IMR-90 (cell line): ENCODE measurements at regions not wholly inside any gene's neighbourhood (a gene's known extent, or its start where the extent isn't known, plus 50 kb on each side); places are given as distances from the start of the nearest gene placed in this dataset.

ENCODE experiments used
- ATAC-seq: fragments of 200-7000 bp; cut with Tn5 transposase; 2 replicates; pipeline ENCODE4 v1.9.1; 2020; ENCODE audit warnings: low read depth, mild to moderate bottlenecking, moderate library complexity
- BruUV-seq: library from RNA; stranded (reverse); fragments of 400-500 nt; replicated peaks from 2 replicates; lab custom pipeline; 2021; lab: Mats Ljungman, UMichigan
- CTCF ChIA-PET: fragments of 300-600 bp; formaldehyde crosslinking; extraction: SDS; loops from one replicate; lab custom pipeline; 2021; ENCODE audit warnings: antibody characterized with exemption; lab: Yijun Ruan, JAX
- POLR2A ChIA-PET: fragments of 300-600 bp; sonication (Branson Sonifier 250); formaldehyde crosslinking; loops from one replicate; lab custom pipeline; 2022; ENCODE audit warnings: antibody characterized with exemption; ENCODE audit not compliant: unreplicated experiment; lab: Charles Lee
- DNase-seq: peaks from one replicate; pipeline ENCODE4 v3.0.0; 2013
- H2AFZ ChIP-seq: replicated peaks from 2 replicates; pipeline ENCODE3; 2013; ENCODE audit warnings: low read length, mild to moderate bottlenecking; ENCODE audit not compliant: poor library complexity
- H2AK5ac ChIP-seq: 2 replicates; pipeline ENCODE4 v1.6.1; 2013; ENCODE audit warnings: low read depth, low read length, inconsistent platforms
- H2AK9ac ChIP-seq: replicated peaks from 2 replicates; pipeline ENCODE3; 2013; ENCODE audit warnings: mild to moderate bottlenecking, low read depth, low read length, moderate library complexity; ENCODE audit not compliant: poor library complexity
- H2BK120ac ChIP-seq: 2 replicates; pipeline ENCODE4 v1.6.1; 2013; ENCODE audit warnings: low read depth, low read length, inconsistent platforms
- H2BK15ac ChIP-seq: 3 replicates; pipeline ENCODE4 v1.6.1; 2013; ENCODE audit warnings: low read depth, low read length, inconsistent platforms
- H2BK20ac ChIP-seq: 2 replicates; pipeline ENCODE4 v1.6.1; 2013; ENCODE audit warnings: low read depth, mild to moderate bottlenecking, inconsistent platforms, low read length, moderate library complexity
- H2BK5ac ChIP-seq: 2 replicates; pipeline ENCODE4 v1.6.1; 2013; ENCODE audit warnings: mild to moderate bottlenecking, low read depth, low read length, inconsistent platforms; ENCODE audit not compliant: poor library complexity, severe bottlenecking
- H3K14ac ChIP-seq: replicated peaks from 2 replicates; pipeline ENCODE4 v1.6.1; 2013; ENCODE audit warnings: low read depth, low read length, inconsistent platforms
- H3K18ac ChIP-seq: 2 replicates; pipeline ENCODE4 v1.6.1; 2013; ENCODE audit warnings: low read depth, low read length, control low read depth
- H3K23ac ChIP-seq: 2 replicates; pipeline ENCODE4 v1.6.1; 2013; ENCODE audit warnings: low read depth, low read length, inconsistent platforms
- H3K27ac ChIP-seq: 2 replicates; pipeline ENCODE4 v1.5.1; 2013; ENCODE audit warnings: mild to moderate bottlenecking, control low read depth, low read length; ENCODE audit not compliant: insufficient read depth
- H3K27me3 ChIP-seq: 2 replicates; pipeline ENCODE4 v1.6.1; 2013; ENCODE audit warnings: low read length; ENCODE audit not compliant: control insufficient read depth, insufficient read depth
- H3K36me3 ChIP-seq: 2 replicates; pipeline ENCODE4 v1.6.1; 2013; ENCODE audit warnings: low read length, mixed read lengths; ENCODE audit not compliant: control insufficient read depth, insufficient read depth
- H3K4ac ChIP-seq: 2 replicates; pipeline ENCODE4 v1.6.1; 2013; ENCODE audit warnings: low read depth, low read length, inconsistent platforms
- H3K4me1 ChIP-seq: 2 replicates; pipeline ENCODE4 v1.6.1; 2013; ENCODE audit warnings: low read length, mixed read lengths; ENCODE audit not compliant: control insufficient read depth, insufficient read depth
- H3K4me2 ChIP-seq: 2 replicates; pipeline ENCODE4 v1.6.1; 2013; ENCODE audit warnings: low read depth, mild to moderate bottlenecking, control low read depth, low read length, moderate library complexity
- H3K4me3 ChIP-seq: 2 replicates; pipeline ENCODE4 v1.5.1; 2013; ENCODE audit warnings: low read depth, mild to moderate bottlenecking, control low read depth, low read length, moderate library complexity; ENCODE audit not compliant: insufficient read depth
- H3K56ac ChIP-seq: 2 replicates; pipeline ENCODE4 v1.6.1; 2013; ENCODE audit warnings: low read length, inconsistent platforms; ENCODE audit not compliant: insufficient read depth; ENCODE audit errors: extremely low read depth
- H3K79me1 ChIP-seq, 2 experiments: 2 replicates each; pipeline ENCODE4 v1.6.1; 2013; ENCODE audit warnings: low read length in 2 of 2, inconsistent platforms in 1 of 2, low read depth in 1 of 2
- H3K9ac ChIP-seq: 2 replicates; pipeline ENCODE4 v1.6.1; 2013; ENCODE audit warnings: low read depth, low read length, control low read depth
- H3K9me1 ChIP-seq: 2 replicates; pipeline ENCODE4 v1.6.1; 2013; ENCODE audit warnings: low read length, inconsistent platforms; ENCODE audit not compliant: insufficient read depth
- H3K9me3 ChIP-seq: 2 replicates; pipeline ENCODE4 v1.6.1; 2013; ENCODE audit warnings: low read length; ENCODE audit not compliant: control insufficient read depth, insufficient read depth
- H4K20me1 ChIP-seq: 2 replicates; pipeline ENCODE4 v1.6.1; 2013; ENCODE audit warnings: low read length, inconsistent platforms; ENCODE audit not compliant: insufficient read depth
- H4K5ac ChIP-seq: 2 replicates; pipeline ENCODE4 v1.6.1; 2013; ENCODE audit warnings: mild to moderate bottlenecking, low read depth, low read length, control low read depth
- H4K8ac ChIP-seq, 2 experiments: 2 replicates each; pipeline ENCODE4 v1.6.1; 2013; ENCODE audit warnings: low read depth in 2 of 2, low read length in 2 of 2, control low read depth in 1 of 2, inconsistent platforms in 1 of 2
- H4K91ac ChIP-seq: 2 replicates; pipeline ENCODE4 v1.6.1; 2013; ENCODE audit warnings: low read depth, low read length, inconsistent platforms; ENCODE audit not compliant: insufficient read depth
- BHLHE40 ChIP-seq: fragments of 150-350 bp; IDR thresholded peaks from 2 replicates; pipeline ENCODE4 v1.6.1; 2016; ENCODE audit warnings: mild to moderate bottlenecking, low read depth, low read length
- CEBPB ChIP-seq: IDR thresholded peaks from 2 replicates; pipeline ENCODE4 v1.6.1; 2012; ENCODE audit warnings: low read depth, low read length, improper control_type of control experiment
- CHD1 ChIP-seq: IDR thresholded peaks from 2 replicates; pipeline ENCODE4 v1.6.1; 2012; ENCODE audit warnings: low read depth, low read length, improper control_type of control experiment
- CTCF ChIP-seq: conservative IDR thresholded peaks from 2 replicates; pipeline ENCODE4 v1.5.1; 2012; ENCODE audit warnings: mild to moderate bottlenecking, low read depth, low read length, improper control_type of control experiment
- ELK1 ChIP-seq: fragments of 150-350 bp; IDR thresholded peaks from 2 replicates; pipeline ENCODE4 v1.6.1; 2016; ENCODE audit warnings: low read depth, mild to moderate bottlenecking, low read length, moderate library complexity, borderline replicate concordance
- FOS ChIP-seq: fragments of 150-350 bp; IDR thresholded peaks from 2 replicates; pipeline ENCODE4 v1.6.1; 2016; ENCODE audit warnings: low read depth, low read length
- MAFK ChIP-seq: IDR thresholded peaks from 2 replicates; pipeline ENCODE4 v1.6.1; 2012; ENCODE audit warnings: low read depth, low read length, improper control_type of control experiment
- MAZ ChIP-seq: IDR thresholded peaks from 2 replicates; pipeline ENCODE4 v1.6.1; 2012; ENCODE audit warnings: low read depth, mild to moderate bottlenecking, low read length, improper control_type of control experiment, moderate library complexity, borderline replicate concordance
- MXI1 ChIP-seq: IDR thresholded peaks from 2 replicates; pipeline ENCODE4 v1.6.1; 2012; ENCODE audit warnings: low read depth, mild to moderate bottlenecking, low read length, moderate library complexity, borderline replicate concordance
- NFE2L2 ChIP-seq: fragments of 150-350 bp; IDR thresholded peaks from 2 replicates; pipeline ENCODE4 v1.6.1; 2016; ENCODE audit warnings: low read depth, mild to moderate bottlenecking, low read length
- POLR2A ChIP-seq: IDR thresholded peaks from 2 replicates; pipeline ENCODE4 v1.6.1; 2012; ENCODE audit warnings: mild to moderate bottlenecking, low read depth, low read length
- RAD21 ChIP-seq: IDR thresholded peaks from 2 replicates; pipeline ENCODE4 v1.6.1; 2012; ENCODE audit warnings: low read length, improper control_type of control experiment
- RCOR1 ChIP-seq: IDR thresholded peaks from 2 replicates; pipeline ENCODE4 v1.6.1; 2012; ENCODE audit warnings: mild to moderate bottlenecking, low read length, improper control_type of control experiment; ENCODE audit not compliant: insufficient replicate concordance
- RFX5 ChIP-seq: IDR thresholded peaks from 2 replicates; pipeline ENCODE4 v1.8.0; 2012; ENCODE audit warnings: low read depth, mild to moderate bottlenecking, low read length, moderate library complexity
- SMC3 ChIP-seq: fragments of 150-350 bp; IDR thresholded peaks from 2 replicates; pipeline ENCODE4 v1.6.1; 2016; ENCODE audit warnings: low read depth, mild to moderate bottlenecking, antibody characterized with exemption, low read length, moderate library complexity
- USF2 ChIP-seq: fragments of 150-350 bp; IDR thresholded peaks from 2 replicates; pipeline ENCODE4 v1.6.1; 2017; ENCODE audit warnings: mild to moderate bottlenecking, antibody characterized with exemption, low read length, low read depth
- WGBS, 2 experiments: methylation state at CpG; one replicate each; pipeline versions ENCODE4 v1.1.5 to v1.1.7; 2013; ENCODE audit warnings: missing lambda C conversion rate in 2 of 2; ENCODE audit not compliant: insufficient read length in 1 of 2; ENCODE audit errors: extremely low coverage in 2 of 2; 5-methylcytosine and 5-hydroxymethylcytosine counted together
- dilution Hi-C: fragments of 300-500 bp; cut with HindIII; formaldehyde crosslinking; loops from one replicate; pipeline ENCODE4 v1.14.3; 2018; ENCODE audit warnings: low sequenced_read_pairs; ENCODE audit not compliant: unreplicated experiment
- in situ Hi-C: fragments of 300-500 bp; cut with MboI; formaldehyde crosslinking; loops from 3 replicates; pipeline ENCODE4 v1.14.3; 2019; ENCODE audit warnings: low sequenced_read_pairs, inconsistent platforms, mixed read lengths
- intact Hi-C: fragments of 100-400 bp; cut with micrococcal nuclease; formaldehyde crosslinking; loops from 2 replicates; pipeline ENCODE4 v1.10.0; 2022

DNA sequence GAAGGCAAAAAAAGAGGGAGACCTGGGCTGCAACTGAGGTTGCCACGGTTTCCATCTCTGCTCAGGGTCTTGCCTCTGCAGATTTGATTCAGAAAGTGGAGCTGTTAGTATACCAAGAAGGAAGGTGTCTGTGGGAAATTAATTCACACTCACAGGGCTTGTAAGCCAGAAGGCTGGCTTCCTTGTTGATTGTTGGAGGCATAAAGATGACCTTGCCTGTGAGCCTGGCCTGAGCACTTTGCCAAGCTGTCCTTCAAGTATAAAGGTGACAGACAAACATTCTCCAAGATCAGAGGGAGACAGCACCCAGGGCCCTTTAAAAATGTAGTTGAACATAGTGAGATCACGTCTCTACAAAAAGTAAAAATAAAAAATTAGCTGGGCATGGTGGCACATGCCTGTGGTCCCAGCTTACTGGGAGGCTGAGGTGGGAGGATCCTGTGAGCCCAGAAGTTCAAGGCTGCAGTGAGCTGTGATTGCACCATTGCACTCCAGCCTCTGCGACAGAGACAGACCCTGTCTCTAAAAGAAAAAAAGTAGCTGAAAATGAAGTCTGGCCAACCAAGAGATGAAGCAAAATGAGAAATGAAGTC, 91.2 kb upstream of the UXS1 start:
- no CpG with 5 or more reads among the region's 3 CpGs for WGBS, 2 experiments
- ChIA-PET CTCF (no interaction called here), POLR2A (no interaction called here)
- Histone ChIP-seq H4K20me1 (no peaks in the 10 kb centered on the region), H3K9ac (no peak overlapping the region), H3K27me3 (no peaks in the 10 kb centered on the region; the same call in 1 of the 2 replicates), H2AK9ac (no peak overlapping the region), H3K36me3 (no peaks in the 10 kb centered on the region), H4K91ac (no peak overlapping the region), H2BK5ac (no peak overlapping the region), H2BK120ac (no peak overlapping the region), H3K4ac (no peak overlapping the region), H4K8ac (no peak overlapping the region), H3K4me2 (no peak overlapping the region), H3K9me1 (no peaks in the 10 kb centered on the region), H3K27ac (no peak overlapping the region), H2AK5ac (no peak overlapping the region), H3K56ac (no peak overlapping the region), H3K4me3 (no peak overlapping the region), H3K18ac (no peak overlapping the region), H3K23ac (no peak overlapping the region), H3K9me3 (no peaks in the 10 kb centered on the region), H2BK15ac (no peak overlapping the region), H3K14ac (no peak overlapping the region), H3K79me1 (no peaks in the 10 kb centered on the region), H2BK20ac (no peak overlapping the region), H2AFZ (no peak overlapping the region), H4K5ac (no peak overlapping the region), H3K4me1 (no peaks in the 10 kb centered on the region)
- no TSS peak for BruUV-seq
- dilution Hi-C loops (no loop called here), in situ Hi-C loops (no loop called here), intact Hi-C loops (no loop called here)
- no peak for ATAC-seq
- TF ChIP-seq CHD1 (no peak), MXI1 (no peak), NFE2L2 (no peak), POLR2A (no peak), RCOR1 (no peak), MAZ (no peak), FOS (no peak), RAD21 (no peak), ELK1 (no peak), CEBPB (no peak), MAFK (no peak), SMC3 (no peak), CTCF (no peak), RFX5 (no peak), BHLHE40 (no peak), USF2 (no peak)
- no peak for DNase-seq
